BLaER1 treated with 17β-estradiol and CSF1 and Interleukin-3, amounts not matched to agents 10 nM and 100 nM (cell line): ENCODE measurements at regions not wholly inside any gene's neighbourhood (a gene's known extent, or its start where the extent isn't known, plus 50 kb on each side); places are given as distances from the start of the nearest gene placed in this dataset.

Experiments
- H3K27ac ChIP-seq, 11 experiments: shearing (Covaris generic); formaldehyde crosslinking; 2 replicates each; pipeline ENCODE4 v1.8.1; 2022
- H3K27me3 ChIP-seq, 11 experiments: shearing (Covaris generic); formaldehyde crosslinking; 2 replicates each; pipeline ENCODE4 v1.8.1; 2022
- H3K36me3 ChIP-seq, 11 experiments: shearing (Covaris generic); formaldehyde crosslinking; 2 replicates each; pipeline ENCODE4 v1.8.1; 2022
- H3K4me1 ChIP-seq, 10 experiments: shearing (Covaris generic); formaldehyde crosslinking; 2 replicates each; pipeline ENCODE4 v1.8.1; 2022
- H3K4me2 ChIP-seq, 11 experiments: shearing (Covaris generic); formaldehyde crosslinking; 2 replicates each; pipeline ENCODE4 v1.8.1; 2022
- H3K4me3 ChIP-seq, 10 experiments: shearing (Covaris generic); formaldehyde crosslinking; 2 replicates each; pipeline ENCODE4 v1.8.1; 2022
- H3K9ac ChIP-seq, 11 experiments: shearing (Covaris generic); formaldehyde crosslinking; 2 replicates each; pipeline ENCODE4 v1.8.1; 2022
- H3K9me3 ChIP-seq, 11 experiments: shearing (Covaris generic); formaldehyde crosslinking; replicated peaks in 1 of 11; 2 replicates each; pipeline ENCODE4 v1.8.1; 2022
- H4K20me1 ChIP-seq, 11 experiments: shearing (Covaris generic); formaldehyde crosslinking; 2 replicates each; pipeline ENCODE4 v1.8.1; 2022
- Cebpa-rat ChIP-seq, 11 experiments: shearing (Covaris generic); IDR thresholded peaks; 2 replicates each; pipeline ENCODE4 v1.8.1; 2022

GRCh38 chr2:38477006-38477405 lies 99.9 kb upstream of the ATL2 start:
- Histone ChIP-seq H3K27me3 (no peaks in the 10 kb centered on the region), H3K36me3 (peaks cover 0 to 5% (median 0%) of the 10 kb centered on the region in 11 experiments; a peak in 2 of 22 replicates), H3K4me2 (no peak overlapping the region), H3K27ac (no peak overlapping the region), H3K9ac (no peak overlapping the region), H4K20me1 (no peaks in the 10 kb centered on the region), H3K9me3 (peaks cover 17 to 23% (median 21%) of the 10 kb centered on the region in 11 experiments), H3K4me3 (no peak overlapping the region), H3K4me1 (peaks cover 0 to 13% (median 0%) of the 10 kb centered on the region in 10 experiments; a peak in 3 of 20 replicates)
- no peak for TF ChIP-seq Cebpa-rat (IDR thresholded peaks at IDR 0.05)

DNA sequence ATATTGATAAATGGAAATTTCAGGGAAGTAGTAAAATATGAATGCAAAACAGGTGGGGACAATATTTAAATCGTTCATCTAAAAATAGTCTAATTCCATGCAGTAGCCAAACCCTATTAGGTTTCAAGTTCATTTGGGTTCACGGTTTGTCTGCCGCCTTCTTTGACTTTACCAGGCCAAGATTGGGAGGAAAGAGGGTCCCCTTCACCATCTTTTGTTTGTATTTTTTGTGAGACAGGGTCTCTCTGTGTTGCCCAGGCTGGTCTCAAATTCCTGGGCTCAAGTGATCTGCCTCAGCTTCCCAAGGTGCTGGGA lies 98.5 kb upstream of the ATL2 start:
- no peaks in the 10 kb centered on the region for H4K20me1 ChIP-seq
- no peak overlapping the region for H3K27ac ChIP-seq
- peaks cover 7 to 8% (median 8%) of the 10 kb centered on the region in 11 experiments for H3K9me3 ChIP-seq
- no peaks in the 10 kb centered on the region for H3K27me3 ChIP-seq
- no peak overlapping the region for H3K4me2 ChIP-seq
- no peak for TF ChIP-seq Cebpa-rat (IDR thresholded peaks at IDR 0.05)
- peaks cover 0 to 13% (median 0%) of the 10 kb centered on the region in 10 experiments; a peak in 3 of 20 replicates for H3K4me1 ChIP-seq
- no peak overlapping the region for H3K4me3 ChIP-seq
- H3K36me3 ChIP-seq: peaks cover 0 to 5% (median 0%) of the 10 kb centered on the region in 11 experiments; a peak in 2 of 22 replicates
- H3K9ac ChIP-seq: no peak overlapping the region

DNA sequence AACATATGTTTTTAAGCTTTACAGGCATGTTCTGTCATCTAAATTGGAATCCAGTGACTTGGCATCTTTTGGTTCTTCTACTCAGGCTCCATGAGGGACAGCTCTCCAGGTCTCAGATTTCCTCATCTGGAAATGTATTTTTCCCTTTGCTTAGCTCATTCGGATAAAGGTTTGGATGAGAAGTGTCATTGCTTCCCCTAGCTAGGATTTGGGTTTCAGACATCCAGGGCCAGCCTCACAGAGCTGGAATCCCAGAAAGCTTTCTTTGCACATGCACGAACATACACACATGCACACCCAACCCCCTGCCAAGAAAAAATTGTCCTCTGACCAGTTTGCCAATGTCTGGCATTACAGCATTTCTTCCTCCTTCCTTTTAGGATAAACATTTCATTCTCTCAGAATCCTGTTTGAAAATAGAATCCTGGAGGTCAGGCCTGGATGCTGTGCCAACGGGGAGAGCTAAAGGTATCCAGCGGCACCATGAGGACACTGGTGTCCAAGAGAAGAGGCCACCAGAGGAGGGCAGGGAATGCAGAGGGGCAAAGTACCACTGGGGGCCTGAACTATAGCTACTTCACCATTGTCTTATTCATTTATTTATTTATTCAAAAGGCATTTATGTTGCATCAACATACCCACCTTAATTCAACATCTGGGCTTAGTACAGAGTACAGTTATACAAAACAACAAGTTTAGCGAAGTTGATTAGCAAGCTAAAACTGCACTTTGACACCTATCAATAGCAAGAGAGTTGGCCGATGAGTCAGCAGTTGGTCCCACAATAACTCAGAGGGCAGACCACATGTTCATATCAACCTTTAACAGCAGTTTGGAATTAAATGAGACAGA lies 97.9 kb upstream of the ATL2 start:
- no peak for TF ChIP-seq Cebpa-rat (IDR thresholded peaks at IDR 0.05)
- Histone ChIP-seq H3K4me1 (peaks cover 0 to 13% (median 0%) of the 10 kb centered on the region in 10 experiments; a peak in 3 of 20 replicates), H3K9ac (no peak overlapping the region), H4K20me1 (no peaks in the 10 kb centered on the region), H3K4me3 (no peak overlapping the region), H3K27me3 (no peaks in the 10 kb centered on the region), H3K36me3 (no peaks in the 10 kb centered on the region), H3K9me3 (peaks cover 2% of the 10 kb centered on the region in 11 experiments), H3K27ac (no peak overlapping the region), H3K4me2 (no peak overlapping the region)

- Histone ChIP-seq H3K27ac (no peak overlapping the region), H3K9ac (no peak overlapping the region), H3K9me3 (no peaks in the 10 kb centered on the region), H4K20me1 (no peaks in the 10 kb centered on the region), H3K4me3 (no peak overlapping the region), H3K4me2 (peak overlapping the region in 3 of 11 experiments; percentile 18 to 29 (median 28); a peak in 2 of 22 replicates), H3K27me3 (no peaks in the 10 kb centered on the region), H3K4me1 (peaks cover 0 to 13% (median 0%) of the 10 kb centered on the region in 10 experiments; a peak in 3 of 20 replicates), H3K36me3 (no peaks in the 10 kb centered on the region)
- TF ChIP-seq Cebpa-rat (IDR thresholded peaks at IDR 0.05): no peak
Measured at GRCh38 chr2:38474021-38474456, 97.0 kb upstream of the ATL2 start.

GRCh38 chr2:38473333-38474005 lies 96.4 kb upstream of the ATL2 start:
- no peak overlapping the region for H3K4me3 ChIP-seq
- no peaks in the 10 kb centered on the region for H3K36me3 ChIP-seq
- no peaks in the 10 kb centered on the region for H3K9me3 ChIP-seq
- TF ChIP-seq Cebpa-rat (IDR thresholded peaks at IDR 0.05): no peak
- H3K27ac ChIP-seq: no peak overlapping the region
- peaks cover 0 to 13% (median 0%) of the 10 kb centered on the region in 10 experiments; a peak in 3 of 20 replicates for H3K4me1 ChIP-seq
- no peak overlapping the region for H3K9ac ChIP-seq
- H4K20me1 ChIP-seq: no peaks in the 10 kb centered on the region
- peak overlapping the region in 3 of 11 experiments; percentile 18 to 29 (median 28); a peak in 3 of 22 replicates for H3K4me2 ChIP-seq
- H3K27me3 ChIP-seq: no peaks in the 10 kb centered on the region

GRCh38 chr2:38470115-38470514 lies 93.0 kb upstream of the ATL2 start:
- Histone ChIP-seq H4K20me1 (no peaks in the 10 kb centered on the region), H3K36me3 (no peaks in the 10 kb centered on the region), H3K9me3 (no peaks in the 10 kb centered on the region), H3K9ac (no peak overlapping the region), H3K4me3 (no peak overlapping the region), H3K27ac (no peak overlapping the region), H3K4me2 (no peak overlapping the region), H3K27me3 (no peaks in the 10 kb centered on the region), H3K4me1 (peaks cover 0 to 13% (median 0%) of the 10 kb centered on the region in 10 experiments; a peak in 5 of 20 replicates)
- TF ChIP-seq Cebpa-rat (IDR thresholded peaks at IDR 0.05): no peak

DNA sequence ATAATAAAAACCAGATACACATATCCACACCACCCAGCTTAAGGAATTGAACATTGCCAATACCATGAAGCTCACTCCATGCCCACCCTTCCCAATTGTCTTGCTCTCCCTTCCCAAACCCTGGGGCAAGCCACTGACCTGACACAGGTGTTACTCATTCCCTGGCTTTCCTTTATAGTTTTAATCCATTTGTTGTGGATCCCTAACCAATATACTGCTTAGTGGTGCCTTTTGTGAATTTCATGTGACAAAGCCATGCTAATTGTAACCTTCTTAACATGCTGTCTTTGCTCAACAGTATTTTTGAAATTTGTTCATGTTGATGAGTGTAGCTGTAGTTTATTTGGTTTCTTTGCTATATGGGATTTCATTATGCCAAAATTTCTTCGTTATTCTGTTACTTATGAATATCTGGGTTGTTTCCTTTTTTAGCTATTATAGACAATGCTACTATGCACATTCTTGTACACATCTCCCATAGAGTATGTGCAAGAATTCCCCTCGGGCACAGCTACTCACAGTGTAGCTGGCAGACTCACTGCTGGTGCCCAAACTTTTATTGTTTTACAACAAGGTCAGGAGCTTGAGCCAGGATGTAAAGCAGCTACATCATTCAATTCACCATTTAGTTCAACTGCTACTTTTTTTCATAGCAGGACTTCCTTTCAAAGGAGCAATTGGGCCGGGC lies 90.8 kb upstream of the ATL2 start:
- no peak for TF ChIP-seq Cebpa-rat (IDR thresholded peaks at IDR 0.05)
- H3K4me2 ChIP-seq: no peak overlapping the region
- H3K4me1 ChIP-seq: peaks cover 0 to 4% (median 0%) of the 10 kb centered on the region in 10 experiments; a peak in 2 of 20 replicates
- no peak overlapping the region for H3K4me3 ChIP-seq
- no peaks in the 10 kb centered on the region for H4K20me1 ChIP-seq
- H3K9ac ChIP-seq: no peak overlapping the region
- H3K27ac ChIP-seq: no peak overlapping the region
- H3K36me3 ChIP-seq: no peaks in the 10 kb centered on the region
- H3K27me3 ChIP-seq: no peaks in the 10 kb centered on the region
- H3K9me3 ChIP-seq: no peaks in the 10 kb centered on the region

- Histone ChIP-seq H3K4me1 (peaks cover 0 to 4% (median 0%) of the 10 kb centered on the region in 10 experiments; a peak in 2 of 20 replicates), H3K9me3 (no peaks in the 10 kb centered on the region), H4K20me1 (no peaks in the 10 kb centered on the region), H3K4me2 (no peak overlapping the region), H3K27ac (no peak overlapping the region), H3K27me3 (no peaks in the 10 kb centered on the region), H3K4me3 (no peak overlapping the region), H3K9ac (no peak overlapping the region), H3K36me3 (no peaks in the 10 kb centered on the region)
- no peak for TF ChIP-seq Cebpa-rat (IDR thresholded peaks at IDR 0.05)
Measured at GRCh38 chr2:38466876-38467767, 90.0 kb upstream of the ATL2 start.
